IMR-90 (cell line): ENCODE measurements at regions not wholly inside any gene's neighbourhood (a gene's known extent, or its start where the extent isn't known, plus 50 kb on each side); places are given as distances from the start of the nearest gene placed in this dataset.

ENCODE experiments used
- CEBPB ChIP-seq: IDR thresholded peaks from 2 replicates; pipeline ENCODE4 v1.6.1; 2012; ENCODE audit warnings: low read depth, low read length, improper control_type of control experiment
- MXI1 ChIP-seq: IDR thresholded peaks from 2 replicates; pipeline ENCODE4 v1.6.1; 2012; ENCODE audit warnings: low read depth, mild to moderate bottlenecking, low read length, moderate library complexity, borderline replicate concordance
- NFE2L2 ChIP-seq: fragments of 150-350 bp; IDR thresholded peaks from 2 replicates; pipeline ENCODE4 v1.6.1; 2016; ENCODE audit warnings: low read depth, mild to moderate bottlenecking, low read length
- POLR2A ChIP-seq: IDR thresholded peaks from 2 replicates; pipeline ENCODE4 v1.6.1; 2012; ENCODE audit warnings: mild to moderate bottlenecking, low read depth, low read length
- RFX5 ChIP-seq: IDR thresholded peaks from 2 replicates; pipeline ENCODE4 v1.8.0; 2012; ENCODE audit warnings: low read depth, mild to moderate bottlenecking, low read length, moderate library complexity
- TF ChIP-seq, protein P1 (sequence below): conservative IDR thresholded peaks from 2 replicates; pipeline ENCODE4 v1.5.1; 2012; ENCODE audit warnings: mild to moderate bottlenecking, low read depth, low read length, improper control_type of control experiment
- TF ChIP-seq, protein P2 (sequence below): fragments of 150-350 bp; IDR thresholded peaks from 2 replicates; pipeline ENCODE4 v1.6.1; 2016; ENCODE audit warnings: low read depth, mild to moderate bottlenecking, low read length, moderate library complexity, borderline replicate concordance

DNA sequence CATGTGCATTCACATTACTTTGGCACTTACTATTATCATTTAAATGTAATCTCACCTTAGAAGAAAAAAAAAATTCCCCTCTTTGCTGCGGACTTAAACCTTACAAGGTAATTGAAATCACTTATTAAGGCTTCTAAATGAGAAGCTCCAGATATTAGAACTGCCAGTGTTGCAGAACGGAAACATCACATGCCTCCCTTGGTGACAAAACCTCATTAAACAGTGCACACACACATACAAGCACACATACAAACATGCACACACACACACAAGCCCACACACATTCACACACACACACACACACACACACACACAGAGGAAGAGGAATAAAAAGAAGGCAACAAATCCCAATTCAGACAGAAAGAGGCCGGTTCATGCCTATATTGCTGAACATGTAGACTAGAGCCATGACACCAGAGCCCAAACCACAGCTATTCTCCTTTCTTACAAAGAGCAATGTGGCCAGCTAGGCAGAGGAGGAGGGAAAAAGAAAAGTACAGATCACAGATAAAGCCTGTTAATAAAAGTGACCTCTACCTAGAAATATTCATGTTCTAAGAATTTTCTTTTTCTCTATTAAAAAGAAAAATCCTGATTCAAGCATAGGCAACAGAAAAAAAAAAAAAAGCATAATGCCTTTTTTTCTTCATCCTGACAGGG lies 405.2 kb upstream of the FLRT2 start:
- TF ChIP-seq, protein P1, sequence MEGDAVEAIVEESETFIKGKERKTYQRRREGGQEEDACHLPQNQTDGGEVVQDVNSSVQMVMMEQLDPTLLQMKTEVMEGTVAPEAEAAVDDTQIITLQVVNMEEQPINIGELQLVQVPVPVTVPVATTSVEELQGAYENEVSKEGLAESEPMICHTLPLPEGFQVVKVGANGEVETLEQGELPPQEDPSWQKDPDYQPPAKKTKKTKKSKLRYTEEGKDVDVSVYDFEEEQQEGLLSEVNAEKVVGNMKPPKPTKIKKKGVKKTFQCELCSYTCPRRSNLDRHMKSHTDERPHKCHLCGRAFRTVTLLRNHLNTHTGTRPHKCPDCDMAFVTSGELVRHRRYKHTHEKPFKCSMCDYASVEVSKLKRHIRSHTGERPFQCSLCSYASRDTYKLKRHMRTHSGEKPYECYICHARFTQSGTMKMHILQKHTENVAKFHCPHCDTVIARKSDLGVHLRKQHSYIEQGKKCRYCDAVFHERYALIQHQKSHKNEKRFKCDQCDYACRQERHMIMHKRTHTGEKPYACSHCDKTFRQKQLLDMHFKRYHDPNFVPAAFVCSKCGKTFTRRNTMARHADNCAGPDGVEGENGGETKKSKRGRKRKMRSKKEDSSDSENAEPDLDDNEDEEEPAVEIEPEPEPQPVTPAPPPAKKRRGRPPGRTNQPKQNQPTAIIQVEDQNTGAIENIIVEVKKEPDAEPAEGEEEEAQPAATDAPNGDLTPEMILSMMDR = no peak
- TF ChIP-seq, protein P2, sequence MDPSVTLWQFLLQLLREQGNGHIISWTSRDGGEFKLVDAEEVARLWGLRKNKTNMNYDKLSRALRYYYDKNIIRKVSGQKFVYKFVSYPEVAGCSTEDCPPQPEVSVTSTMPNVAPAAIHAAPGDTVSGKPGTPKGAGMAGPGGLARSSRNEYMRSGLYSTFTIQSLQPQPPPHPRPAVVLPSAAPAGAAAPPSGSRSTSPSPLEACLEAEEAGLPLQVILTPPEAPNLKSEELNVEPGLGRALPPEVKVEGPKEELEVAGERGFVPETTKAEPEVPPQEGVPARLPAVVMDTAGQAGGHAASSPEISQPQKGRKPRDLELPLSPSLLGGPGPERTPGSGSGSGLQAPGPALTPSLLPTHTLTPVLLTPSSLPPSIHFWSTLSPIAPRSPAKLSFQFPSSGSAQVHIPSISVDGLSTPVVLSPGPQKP = no peak
- TF ChIP-seq NFE2L2 (no peak), POLR2A (no peak), RFX5 (no peak), MXI1 (no peak), CEBPB (no peak)
